Muscle layer of colon (tissue), 2 donors: ENCODE measurements at regions not wholly inside any gene's neighbourhood (a gene's known extent, or its start where the extent isn't known, plus 50 kb on each side); places are given as distances from the start of the nearest gene placed in this dataset.

Experiments used
- H3K27ac ChIP-seq: one replicate; pipeline ENCODE4 v1.7.0; 2013; ENCODE audit warnings: low read depth, mild to moderate bottlenecking, low read length, moderate library complexity
- H3K27me3 ChIP-seq, 2 donors: one replicate each; pipeline ENCODE4 v1.7.0; 2013; ENCODE audit warnings: low read length in 2 of 2, mild to moderate bottlenecking in 2 of 2; ENCODE audit not compliant: insufficient read depth in 2 of 2, control insufficient read depth in 1 of 2
- H3K36me3 ChIP-seq: one replicate; pipeline ENCODE4 v1.7.0; 2013; ENCODE audit warnings: mild to moderate bottlenecking, low read length; ENCODE audit not compliant: insufficient read depth
- H3K4me1 ChIP-seq: one replicate; pipeline ENCODE4 v1.7.0; 2013; ENCODE audit warnings: mild to moderate bottlenecking, low read length; ENCODE audit not compliant: insufficient read depth
- H3K4me3 ChIP-seq, 2 donors: one replicate each; pipeline ENCODE4 v1.7.0; 2013; ENCODE audit warnings: low read length in 2 of 2, low read depth in 1 of 2, mild to moderate bottlenecking in 1 of 2, moderate library complexity in 1 of 2
- H3K9ac ChIP-seq: one replicate; pipeline ENCODE4 v1.7.0; 2013; ENCODE audit warnings: low read length
- H3K9me3 ChIP-seq: one replicate; pipeline ENCODE4 v1.7.0; 2013; ENCODE audit warnings: mild to moderate bottlenecking, low read length
- donor health status: abdominal sarcoma.
- donor health status: Adenocarcinoma of cecum.

DNA sequence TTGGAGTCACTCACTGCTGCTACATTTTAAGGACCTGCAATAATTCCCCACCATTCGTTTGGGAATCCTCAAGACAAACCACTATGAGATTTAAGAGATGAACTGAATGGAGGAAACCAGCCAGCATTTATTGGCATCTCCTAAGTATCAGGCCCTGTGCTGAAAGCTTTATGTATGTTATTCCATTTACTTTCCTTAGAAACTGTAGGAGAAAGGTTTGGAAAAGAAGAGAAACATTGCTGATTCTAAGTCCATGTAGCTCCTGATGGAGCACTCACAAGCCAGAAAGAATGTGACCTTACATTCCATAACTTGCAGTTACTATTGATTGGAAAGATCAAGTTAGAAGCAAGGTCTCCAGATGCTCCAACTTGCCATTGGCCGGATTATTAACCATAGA, 267.4 kb downstream of the GAS1 start:
- H3K36me3 ChIP-seq, result no peaks in the 10 kb centered on the region
- no peak overlapping the region for H3K4me3 ChIP-seq
- no peak overlapping the region for H3K9ac ChIP-seq
- no peak overlapping the region for H3K27ac ChIP-seq
- peaks cover 17% of the 10 kb centered on the region for H3K4me1 ChIP-seq
- H3K9me3 ChIP-seq, result no peaks in the 10 kb centered on the region
- no peaks in the 10 kb centered on the region for H3K27me3 ChIP-seq

DNA sequence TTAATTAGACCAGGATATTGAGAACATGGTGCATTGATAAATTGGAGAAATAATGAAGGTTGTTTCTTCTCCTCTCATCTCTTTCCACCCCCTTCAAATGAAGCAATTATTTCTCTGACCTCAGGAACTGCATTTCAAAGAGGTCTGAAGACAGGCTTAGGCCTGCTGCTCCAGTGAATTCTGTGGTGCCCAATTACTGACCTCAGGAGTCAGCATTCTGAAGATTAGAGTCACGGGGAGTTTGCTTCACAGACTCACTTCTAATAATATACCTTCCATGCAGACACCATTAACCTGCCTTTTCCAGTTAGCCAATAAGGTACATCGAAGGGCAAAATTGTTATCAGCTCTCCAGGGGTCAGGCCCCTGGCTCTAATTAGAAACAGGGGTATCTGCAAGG, 270.9 kb downstream of the GAS1 start:
- no peak overlapping the region for H3K9ac ChIP-seq

DNA sequence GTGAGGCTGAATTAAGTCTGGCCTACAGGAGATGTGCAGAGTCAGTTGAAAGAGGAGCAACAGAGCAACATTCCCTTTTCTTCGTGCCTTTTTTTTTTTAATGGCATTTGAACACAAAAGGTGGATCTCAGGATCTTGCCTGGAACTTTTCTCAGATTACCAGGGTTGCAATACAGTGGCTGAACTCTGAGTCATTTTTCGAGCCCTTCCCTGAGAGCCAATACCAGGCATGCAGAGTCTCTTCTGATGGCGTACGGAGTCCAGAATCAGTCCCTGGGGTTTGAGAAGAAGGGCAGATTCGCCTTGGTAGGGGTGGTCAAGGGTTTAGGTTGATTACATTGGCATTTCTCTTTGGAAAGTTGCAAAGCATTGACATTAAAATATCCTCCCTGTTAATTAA, 271.5 kb downstream of the GAS1 start:
- H3K4me1 ChIP-seq, result peaks cover 10% of the 10 kb centered on the region
- peaks cover 2% of the 10 kb centered on the region for H3K9me3 ChIP-seq
- H3K27me3 ChIP-seq, result no peaks in the 10 kb centered on the region
- no peak overlapping the region for H3K27ac ChIP-seq
- H3K36me3 ChIP-seq, result no peaks in the 10 kb centered on the region
- H3K4me3 ChIP-seq, result no peak overlapping the region
- H3K9ac ChIP-seq, result no peak overlapping the region

More for the DNA sequence above, 270.9 kb downstream of the GAS1 start:
- H3K9me3 ChIP-seq, result no peaks in the 10 kb centered on the region
- peaks cover 10% of the 10 kb centered on the region for H3K4me1 ChIP-seq
- H3K27me3 ChIP-seq, result no peaks in the 10 kb centered on the region
- no peaks in the 10 kb centered on the region for H3K36me3 ChIP-seq
- H3K27ac ChIP-seq, result no peak overlapping the region
- H3K4me3 ChIP-seq, result no peak overlapping the region

DNA sequence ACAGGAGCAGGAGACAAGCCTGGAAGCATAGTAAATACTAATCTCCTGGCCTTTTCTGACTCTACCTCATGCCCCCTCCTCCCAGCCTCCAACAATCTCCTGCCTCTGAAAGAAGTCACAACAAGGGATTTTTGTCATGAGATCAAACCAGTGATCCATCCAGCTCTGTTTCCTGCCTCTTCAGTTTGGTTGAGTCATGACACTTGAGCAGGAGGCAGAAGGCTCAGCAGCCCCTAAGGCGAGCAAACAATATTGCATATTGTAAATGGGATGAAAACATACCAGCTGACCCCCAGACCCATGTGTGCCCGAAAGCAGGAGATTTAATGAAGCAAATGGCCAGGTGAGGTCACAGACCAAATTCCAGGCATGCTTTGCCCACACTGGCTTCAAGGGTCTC, 272.8 kb downstream of the GAS1 start:
- Histone ChIP-seq H3K27ac (no peak overlapping the region), H3K27me3 (no peaks in the 10 kb centered on the region), H3K4me3 (no peak overlapping the region), H3K36me3 (no peaks in the 10 kb centered on the region), H3K4me1 (peaks cover 10% of the 10 kb centered on the region), H3K9me3 (peaks cover 6% of the 10 kb centered on the region), H3K9ac (no peak overlapping the region)

DNA sequence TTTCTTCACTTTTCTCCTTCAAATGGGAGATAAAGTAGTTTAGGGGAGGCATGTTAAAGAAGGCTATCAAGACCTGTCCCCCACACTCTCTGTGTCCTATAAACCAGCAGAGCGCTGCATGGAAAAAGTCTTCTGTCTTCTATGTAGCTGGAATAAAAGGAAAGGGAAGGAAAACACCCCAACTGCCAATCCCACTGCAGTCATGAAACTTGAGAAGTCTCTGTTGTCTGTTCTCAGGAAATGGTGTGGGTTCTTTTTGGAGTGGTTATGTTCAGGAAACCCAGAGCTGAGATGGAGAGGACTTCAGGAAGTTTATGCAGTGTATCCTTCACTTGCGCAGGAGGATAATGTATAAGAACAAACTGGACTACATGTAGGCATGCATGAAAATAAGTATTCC, 274.3 kb downstream of the GAS1 start:
- Histone ChIP-seq H3K9me3 (peaks cover 6% of the 10 kb centered on the region), H3K27ac (no peak overlapping the region), H3K4me3 (no peak overlapping the region), H3K4me1 (peaks cover 10% of the 10 kb centered on the region), H3K9ac (no peak overlapping the region), H3K36me3 (no peaks in the 10 kb centered on the region), H3K27me3 (no peaks in the 10 kb centered on the region)

DNA sequence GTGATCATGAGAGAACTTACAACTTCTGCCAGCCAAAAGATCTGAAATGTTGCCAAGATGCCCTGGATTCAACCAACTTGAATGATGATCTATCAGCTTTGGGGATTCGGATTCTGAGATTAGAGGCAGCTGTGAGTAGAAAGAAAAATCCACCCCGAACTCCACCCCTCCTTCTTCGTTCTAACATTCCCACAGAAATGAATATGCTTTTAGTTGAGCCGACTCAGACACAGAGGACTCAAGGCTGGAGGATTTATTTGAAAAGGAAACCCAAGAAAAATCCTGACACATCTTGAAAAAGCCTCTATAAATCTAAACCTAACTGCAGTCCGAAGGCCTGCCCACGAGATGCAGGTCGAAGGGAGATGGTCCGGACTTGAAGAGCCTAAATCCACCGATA, 275.0 kb downstream of the GAS1 start:
- H3K9me3 ChIP-seq, result peaks cover 6% of the 10 kb centered on the region
- no peak overlapping the region for H3K4me3 ChIP-seq
- no peaks in the 10 kb centered on the region for H3K27me3 ChIP-seq
- H3K9ac ChIP-seq, result no peak overlapping the region
- no peaks in the 10 kb centered on the region for H3K36me3 ChIP-seq
- H3K4me1 ChIP-seq, result peaks cover 10% of the 10 kb centered on the region
- no peak overlapping the region for H3K27ac ChIP-seq

DNA sequence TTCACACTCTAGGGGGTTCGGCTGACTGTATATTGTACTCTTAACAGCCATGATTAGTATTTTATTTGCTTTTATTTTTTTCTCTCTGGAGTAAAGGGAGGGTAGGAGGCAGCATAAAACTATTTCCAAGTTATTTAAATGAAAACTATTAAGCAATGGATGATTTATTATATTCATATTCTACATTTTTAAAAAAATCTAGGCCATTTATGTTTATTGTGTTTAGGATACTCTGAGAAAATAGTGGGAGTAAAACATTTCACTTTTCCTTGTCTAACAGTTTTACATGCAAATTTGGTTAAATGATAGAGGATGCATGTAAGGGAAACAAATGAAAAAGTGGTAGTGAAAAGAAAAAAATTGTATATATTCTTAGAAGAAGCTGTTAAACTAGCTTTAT, 276.3 kb downstream of the GAS1 start:
- peaks cover 6% of the 10 kb centered on the region for H3K9me3 ChIP-seq
- H3K4me3 ChIP-seq, result no peak overlapping the region
- peaks cover 10% of the 10 kb centered on the region for H3K4me1 ChIP-seq
- H3K27ac ChIP-seq, result no peak overlapping the region
- H3K27me3 ChIP-seq, result no peaks in the 10 kb centered on the region
- H3K9ac ChIP-seq, result no peak overlapping the region
- no peaks in the 10 kb centered on the region for H3K36me3 ChIP-seq

DNA sequence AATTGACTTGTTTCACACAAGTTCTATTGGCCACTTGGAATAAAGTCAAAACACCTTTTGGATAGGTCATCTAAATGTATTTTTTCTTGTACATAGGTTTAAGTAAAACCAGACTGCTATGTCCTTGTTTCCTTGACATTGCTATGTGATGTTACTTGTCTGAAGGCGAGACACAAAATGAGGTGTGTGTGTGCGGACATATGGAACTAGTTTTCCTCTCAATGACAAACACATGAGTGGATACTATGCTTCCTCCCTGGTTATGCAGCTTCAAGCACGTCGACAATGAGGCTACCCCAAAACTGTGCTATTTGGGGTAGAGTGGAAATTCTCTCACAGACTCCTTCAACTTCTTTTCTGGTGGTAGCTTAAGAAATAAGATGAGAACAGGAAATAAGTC, 276.8 kb downstream of the GAS1 start:
- no peak overlapping the region for H3K4me3 ChIP-seq
- H3K27me3 ChIP-seq, result no peaks in the 10 kb centered on the region
- peaks cover 10% of the 10 kb centered on the region for H3K4me1 ChIP-seq
- no peaks in the 10 kb centered on the region for H3K36me3 ChIP-seq
- H3K9ac ChIP-seq, result no peak overlapping the region
- peaks cover 6% of the 10 kb centered on the region for H3K9me3 ChIP-seq
- no peak overlapping the region for H3K27ac ChIP-seq

DNA sequence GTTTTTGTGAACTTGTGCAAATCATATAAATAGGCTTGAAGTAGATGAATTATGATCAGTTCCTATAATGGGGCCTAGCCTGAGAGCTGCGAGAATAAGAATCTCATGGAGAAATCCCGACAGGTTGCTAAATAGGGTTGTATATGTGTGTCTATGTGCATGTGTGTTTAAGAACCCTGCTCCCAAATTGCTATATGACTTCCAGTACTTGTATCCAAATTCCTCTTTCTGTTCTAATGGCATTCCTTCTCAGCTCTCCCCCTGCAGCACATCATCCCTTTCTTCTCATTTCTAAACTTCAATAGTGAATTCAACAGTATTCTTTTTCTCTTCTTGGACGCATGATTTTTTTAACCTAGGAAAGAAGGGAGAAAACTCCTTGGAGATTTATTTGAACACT, 277.2 kb downstream of the GAS1 start:
- H3K36me3 ChIP-seq, result no peaks in the 10 kb centered on the region
- H3K27me3 ChIP-seq, result no peaks in the 10 kb centered on the region
- H3K9ac ChIP-seq, result no peak overlapping the region
- no peak overlapping the region for H3K27ac ChIP-seq
- peaks cover 7% of the 10 kb centered on the region for H3K4me1 ChIP-seq
- H3K4me3 ChIP-seq, result no peak overlapping the region
- peaks cover 6% of the 10 kb centered on the region for H3K9me3 ChIP-seq

DNA sequence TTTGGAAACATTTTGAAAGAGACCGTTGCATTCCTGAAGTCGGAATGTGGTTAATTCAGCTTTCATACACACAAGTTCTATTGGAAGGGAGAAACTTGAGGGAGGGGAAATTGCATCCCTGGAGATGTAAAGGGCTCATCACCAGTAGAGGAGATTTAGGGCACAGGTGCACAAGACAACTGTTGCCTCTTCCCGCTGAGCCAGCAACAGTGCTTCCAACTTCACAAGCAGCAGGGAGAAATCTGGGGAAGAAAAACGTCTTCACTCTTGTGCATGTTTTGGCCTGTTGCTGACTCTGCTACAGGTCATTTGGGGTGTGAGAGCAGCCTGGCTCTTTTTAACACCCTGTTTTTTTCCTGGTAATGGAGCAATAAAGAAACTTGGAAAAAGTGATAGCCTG, 277.9 kb downstream of the GAS1 start:
- Histone ChIP-seq H3K4me3 (no peak overlapping the region), H3K9ac (no peak overlapping the region), H3K27me3 (no peaks in the 10 kb centered on the region), H3K4me1 (peaks cover under 1% of the 10 kb centered on the region), H3K36me3 (no peaks in the 10 kb centered on the region), H3K9me3 (peaks cover 6% of the 10 kb centered on the region), H3K27ac (no peak overlapping the region)

DNA sequence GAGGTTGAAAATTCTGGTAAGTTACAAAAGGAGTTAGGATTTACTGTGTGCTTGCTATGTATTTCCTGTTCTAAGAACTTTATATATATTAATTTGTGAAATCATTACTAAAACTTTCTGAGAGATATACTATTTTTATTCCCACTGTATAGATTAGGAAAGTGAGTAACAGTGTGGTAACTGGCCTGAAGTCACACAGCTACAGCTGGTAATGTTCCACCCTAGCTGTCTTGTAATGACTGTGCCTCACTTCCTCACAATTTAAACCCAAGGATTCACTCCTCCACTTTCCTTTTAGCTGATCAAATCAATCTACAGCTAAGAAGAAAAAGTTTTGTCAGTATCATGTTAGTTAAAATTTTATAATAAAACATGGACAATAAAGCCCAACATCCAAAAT, 278.8 kb downstream of the GAS1 start:
- no peak overlapping the region for H3K4me3 ChIP-seq
- H3K27me3 ChIP-seq, result no peaks in the 10 kb centered on the region
- H3K9ac ChIP-seq, result no peak overlapping the region
- H3K36me3 ChIP-seq, result no peaks in the 10 kb centered on the region
- H3K27ac ChIP-seq, result no peak overlapping the region
- no peaks in the 10 kb centered on the region for H3K4me1 ChIP-seq
- H3K9me3 ChIP-seq, result peaks cover 6% of the 10 kb centered on the region

DNA sequence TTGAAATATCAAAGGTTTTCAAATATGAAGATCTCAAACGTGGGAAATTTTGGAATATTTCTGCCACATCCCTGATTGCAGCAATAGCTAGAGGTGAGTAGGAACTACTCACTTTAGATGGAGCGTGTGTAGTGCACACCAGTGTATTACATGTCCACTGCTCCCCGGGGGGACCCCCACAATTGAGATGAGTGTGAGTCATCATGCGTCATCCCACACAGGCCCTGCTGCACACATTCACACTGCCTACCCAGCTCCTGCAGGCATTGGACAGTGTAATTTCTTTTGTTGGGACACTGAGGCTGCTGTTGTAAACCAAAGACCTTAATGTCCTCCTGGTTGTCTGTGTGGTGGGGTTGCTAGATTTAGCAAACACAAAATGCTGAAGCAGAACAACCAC, 280.0 kb downstream of the GAS1 start:
- peaks cover 6% of the 10 kb centered on the region for H3K9me3 ChIP-seq
- no peak overlapping the region for H3K27ac ChIP-seq
- no peak overlapping the region for H3K9ac ChIP-seq
- H3K27me3 ChIP-seq, result no peaks in the 10 kb centered on the region
- H3K36me3 ChIP-seq, result no peaks in the 10 kb centered on the region
- H3K4me1 ChIP-seq, result no peaks in the 10 kb centered on the region
- no peak overlapping the region for H3K4me3 ChIP-seq
